ENCODE measurements at regions not wholly inside any gene's neighbourhood (a gene's known extent, or its start where the extent isn't known, plus 50 kb on each side); places are given as distances from the start of the nearest gene placed in this dataset.
"Not testable (repeated sequence)": the region's sequence is repeated elsewhere in the genome, so short reads cannot be mapped to it uniquely, and the experiment has no call there.

DNA sequence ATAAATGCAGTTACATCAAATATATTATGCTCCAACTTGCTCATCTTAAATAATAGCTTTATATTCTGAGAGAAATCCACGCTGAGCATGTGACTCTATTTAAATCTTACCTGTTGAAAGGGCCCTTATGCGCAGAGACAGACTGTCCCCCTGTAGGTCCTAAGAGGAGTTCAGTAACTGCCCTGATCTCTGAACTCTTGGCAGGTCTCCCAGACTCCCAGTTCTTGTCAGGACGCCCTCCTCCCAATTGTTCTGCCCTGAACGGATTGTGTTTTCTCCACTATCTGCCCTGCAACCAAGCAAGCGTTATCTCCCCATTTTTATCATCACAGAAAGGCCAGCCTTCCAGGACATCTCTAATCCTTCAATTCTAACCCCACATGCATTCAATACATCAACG is 954.6 kb downstream of the TSN start:
- no peak for DNase-seq (ENCODE audit: low read depth)

DNA sequence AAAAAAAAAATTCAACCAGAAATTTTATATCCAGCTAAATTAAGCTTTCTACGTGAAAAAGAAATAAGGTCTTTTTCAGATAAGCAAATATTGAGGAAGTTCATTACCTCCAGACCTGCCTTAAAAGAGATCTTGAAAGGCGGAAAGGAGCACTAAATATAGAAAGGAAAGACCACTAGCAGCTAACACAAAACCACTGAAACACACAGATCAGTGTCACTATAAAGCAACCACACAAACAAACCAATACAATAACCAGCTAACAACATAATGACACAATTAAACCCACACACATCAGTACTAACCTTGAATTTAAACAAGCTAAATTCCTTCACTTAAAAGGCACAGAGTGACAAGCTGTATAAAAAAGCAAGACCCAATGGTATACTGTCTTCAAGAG is 958.3 kb downstream of the TSN start:
- no peak for DNase-seq (ENCODE audit: low read depth)

DNA sequence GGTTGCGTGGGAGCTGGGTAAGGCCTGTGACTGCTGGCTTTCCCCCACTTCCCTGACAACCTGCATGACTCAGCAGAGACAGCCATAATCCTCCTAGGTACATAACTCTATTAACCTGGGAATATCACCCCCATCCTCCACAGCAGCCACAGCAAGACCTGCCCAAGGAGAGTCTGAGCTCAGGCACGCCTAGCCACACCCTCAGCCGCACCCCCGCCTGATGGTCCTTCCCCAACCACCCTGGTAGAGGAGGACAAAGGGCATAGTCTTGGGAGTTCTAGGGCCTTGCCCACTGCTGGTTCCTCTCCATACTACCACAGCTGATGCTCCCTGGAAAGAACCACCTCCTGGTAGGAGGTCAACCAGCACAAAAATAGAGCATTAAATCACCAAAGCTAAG is 965.4 kb downstream of the TSN start:
- DNase-seq (ENCODE audit: low read depth): not testable (repeated sequence)

DNA sequence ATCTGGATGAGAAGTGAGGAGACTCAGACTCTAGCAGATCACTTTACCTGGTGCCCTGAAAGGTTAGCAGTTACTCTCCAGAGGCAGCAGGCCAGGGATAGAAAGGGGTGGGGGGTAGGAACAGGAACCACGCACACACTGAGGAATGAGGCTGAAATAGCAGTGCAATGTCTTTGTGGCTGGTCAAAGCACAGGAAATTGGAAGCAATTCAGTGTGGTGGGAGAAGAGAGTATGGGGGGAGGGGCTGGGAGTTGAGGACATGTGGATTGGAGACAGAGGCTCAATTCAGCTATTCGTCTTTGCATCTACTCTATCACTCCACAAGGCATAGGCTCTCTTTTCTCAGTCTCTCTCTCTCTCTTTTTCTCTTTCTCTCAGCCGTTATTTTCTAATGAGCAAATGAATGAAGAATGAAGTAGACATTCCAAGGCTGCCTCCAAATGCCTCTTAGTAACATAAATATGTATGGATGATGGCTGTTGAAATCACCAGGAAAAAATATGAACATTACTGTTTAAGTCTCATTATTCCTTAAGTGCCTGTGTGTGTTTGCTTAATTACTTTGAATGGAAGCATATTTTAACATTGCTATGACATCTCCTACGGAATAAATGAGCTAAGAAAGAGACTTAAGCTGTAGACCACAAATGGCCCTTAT is 979.4 kb downstream of the TSN start:
- DNase-seq (ENCODE audit: low read depth): no peak

DNA sequence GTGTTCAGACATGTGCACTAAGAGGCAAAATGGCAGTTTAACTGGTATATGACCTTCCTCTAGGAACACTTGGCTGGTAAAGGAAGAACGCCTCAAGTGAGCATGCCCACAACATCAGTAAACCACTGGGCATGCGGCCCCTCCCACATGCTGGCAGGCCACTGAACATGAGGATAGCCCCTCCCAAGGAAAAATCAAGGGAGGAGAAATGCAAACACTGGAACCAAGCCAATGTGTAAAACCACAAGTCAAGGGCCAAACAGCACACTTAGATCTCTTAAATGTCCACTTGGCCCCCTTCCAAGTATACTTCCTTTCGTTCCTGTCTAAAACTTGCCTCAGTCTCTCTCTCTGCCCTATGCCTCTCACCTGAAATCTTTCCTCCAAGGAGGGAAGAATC is 980.8 kb downstream of the TSN start:
- no peak for DNase-seq (ENCODE audit: low read depth)

DNA sequence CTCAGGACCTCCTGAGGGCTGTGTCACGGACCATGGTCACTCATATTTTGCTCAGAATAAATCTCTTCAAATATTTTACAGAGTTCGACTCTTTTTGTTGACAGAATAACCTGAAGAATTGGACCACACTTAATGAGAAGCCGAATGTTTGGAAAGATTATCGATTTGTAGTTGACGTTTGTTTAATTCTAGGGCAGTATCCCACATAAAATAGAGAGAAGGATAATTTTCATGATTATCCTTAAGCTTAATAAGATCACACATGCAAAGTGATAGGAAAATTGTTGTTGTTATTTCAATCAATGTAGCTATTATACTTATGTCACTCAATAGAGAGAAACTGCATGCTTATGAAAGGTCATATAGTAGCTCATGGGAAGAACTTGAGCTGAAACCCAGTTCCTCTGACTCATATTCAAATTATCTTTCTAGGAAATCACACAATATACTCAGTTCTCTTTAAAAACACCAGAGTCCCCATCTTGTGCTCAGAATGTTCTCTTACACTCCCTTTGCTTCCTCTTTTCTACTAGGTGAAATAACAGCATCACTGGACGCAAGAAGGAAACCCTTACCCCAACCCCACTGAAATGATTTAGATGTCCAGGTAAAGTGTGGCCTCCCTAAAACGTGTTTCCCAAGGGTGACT is 982.1 kb downstream of the TSN start:
- no peak for DNase-seq (ENCODE audit: low read depth)

DNA sequence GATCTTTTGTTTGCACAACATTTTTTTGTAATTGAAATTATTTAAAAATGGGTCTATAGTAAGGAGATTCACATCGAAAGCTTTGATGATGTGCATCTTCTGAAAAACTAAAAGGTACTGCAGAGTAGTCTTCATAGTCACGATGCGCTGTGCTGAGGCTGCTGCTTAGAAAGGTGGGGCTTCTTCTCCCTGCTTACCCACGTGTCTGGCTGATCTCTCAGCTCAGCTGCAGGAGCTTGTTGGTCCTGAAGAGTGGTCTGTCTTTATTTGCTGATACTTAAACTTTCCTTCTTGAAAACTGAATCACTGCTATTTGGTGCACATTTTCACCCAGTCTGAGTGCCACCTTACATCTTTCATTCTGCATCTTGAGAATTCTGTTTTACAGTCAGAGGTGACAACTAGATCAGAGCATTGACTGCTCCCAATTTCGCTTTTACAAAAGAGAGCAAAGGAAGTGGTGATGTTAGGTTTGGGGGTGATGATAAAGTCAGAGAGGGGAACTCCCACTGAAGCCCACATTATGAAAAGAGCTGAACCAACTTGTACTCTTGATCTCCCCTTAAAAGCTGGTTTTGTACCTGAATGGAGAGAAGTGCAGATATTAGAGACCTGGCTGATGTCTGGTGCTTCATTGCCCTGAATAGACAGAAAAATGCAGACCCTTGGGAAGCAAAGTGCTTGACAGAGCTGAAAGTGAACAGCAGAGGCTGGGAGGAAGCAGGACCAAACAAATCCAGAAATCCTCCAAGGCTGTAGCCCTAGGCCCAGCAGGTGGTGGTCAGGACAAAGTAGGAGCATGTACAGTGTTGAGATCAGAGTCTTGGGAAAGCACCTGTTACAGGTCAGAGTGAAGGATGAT is 984.5 kb downstream of the TSN start:
- no peak for DNase-seq (ENCODE audit: low read depth)

DNA sequence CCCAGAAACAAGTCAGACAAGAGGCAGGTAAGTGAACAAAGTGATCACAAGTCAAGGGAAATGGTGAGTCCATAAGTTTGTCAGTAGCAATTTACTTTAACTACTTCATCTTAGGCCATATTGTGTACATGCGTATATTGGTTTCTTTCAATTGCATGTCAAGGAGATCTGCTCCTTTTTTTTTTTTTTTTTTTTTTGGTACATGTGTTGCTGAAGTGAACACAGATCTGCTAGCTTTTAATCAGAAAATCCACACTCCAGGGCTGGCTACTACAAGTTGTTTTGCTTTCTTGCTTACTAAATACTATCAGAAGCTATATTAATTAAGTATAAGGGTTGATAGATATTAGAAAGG is 985.1 kb downstream of the TSN start:
- no peak for DNase-seq (ENCODE audit: low read depth)

DNA sequence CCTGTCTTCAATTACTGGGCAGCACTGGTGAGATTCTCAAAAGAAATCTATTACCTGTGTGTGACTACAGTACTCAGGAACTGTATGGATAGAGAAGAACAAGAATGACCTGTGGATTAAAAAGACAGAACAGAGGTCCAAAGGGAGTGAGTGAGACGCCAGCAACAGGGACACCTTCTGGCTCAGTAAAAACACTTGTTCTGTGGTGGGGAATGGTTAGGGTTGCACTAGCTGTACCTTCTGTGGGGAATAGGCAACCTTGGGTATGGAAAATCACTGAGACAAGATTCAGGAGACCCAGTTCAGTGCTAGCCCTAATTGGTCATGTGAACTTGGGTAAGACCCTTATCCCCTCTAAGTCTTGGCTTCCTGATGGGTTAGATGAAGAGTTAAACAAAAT is 986.0 kb downstream of the TSN start:
- no peak for DNase-seq (ENCODE audit: low read depth)

DNA sequence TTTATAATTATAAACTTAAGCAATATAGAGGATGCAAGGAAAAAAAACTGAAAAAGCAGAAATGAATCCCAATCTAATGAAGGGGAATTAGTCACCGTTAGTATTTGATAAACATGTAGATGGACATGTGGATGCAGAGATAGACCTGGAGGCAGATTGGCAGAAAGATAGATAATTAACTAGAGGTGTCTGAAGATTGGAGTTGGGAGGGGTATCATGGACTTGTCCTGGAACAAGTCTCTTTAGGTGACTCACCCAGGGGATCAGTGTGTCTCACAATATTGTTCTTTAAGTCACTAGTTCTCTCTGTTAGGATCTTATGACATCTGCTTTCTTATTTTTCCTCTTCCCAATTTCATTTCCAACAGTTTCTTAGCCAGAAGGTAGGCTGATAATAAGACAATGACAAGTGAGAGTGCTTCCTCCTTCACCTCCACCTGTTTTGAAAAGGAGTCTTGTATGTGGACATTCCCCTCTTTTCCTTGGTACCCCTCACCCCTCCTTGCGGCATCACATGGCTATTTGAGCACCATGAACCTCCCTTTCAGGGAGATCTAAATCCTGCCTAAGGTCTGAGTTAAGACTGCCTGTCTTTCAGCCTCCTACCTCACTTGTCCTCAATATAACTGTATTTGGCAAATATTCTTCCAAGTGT is 987.7 kb downstream of the TSN start:
- DNase-seq (ENCODE audit: low read depth): no peak

DNA sequence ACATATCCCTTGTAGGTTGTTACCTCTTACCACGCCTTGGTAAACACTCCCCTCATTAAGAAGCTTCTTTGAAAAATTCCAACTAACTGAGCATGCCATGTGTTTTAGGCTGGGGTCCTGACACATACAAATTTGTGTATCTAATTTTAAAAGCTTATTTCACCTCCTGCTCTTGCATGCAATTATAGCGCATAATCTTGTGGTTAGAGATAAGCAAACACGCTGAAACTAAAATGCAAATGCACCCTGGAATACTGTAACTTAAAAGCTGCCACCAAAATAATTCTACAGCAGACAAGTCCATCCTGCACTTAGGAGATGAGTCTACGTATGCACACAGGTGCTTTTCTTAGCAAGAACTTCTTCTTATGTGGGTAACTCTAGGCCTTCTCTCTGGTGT is 990.2 kb downstream of the TSN start:
- no peak for DNase-seq (ENCODE audit: low read depth)

DNA sequence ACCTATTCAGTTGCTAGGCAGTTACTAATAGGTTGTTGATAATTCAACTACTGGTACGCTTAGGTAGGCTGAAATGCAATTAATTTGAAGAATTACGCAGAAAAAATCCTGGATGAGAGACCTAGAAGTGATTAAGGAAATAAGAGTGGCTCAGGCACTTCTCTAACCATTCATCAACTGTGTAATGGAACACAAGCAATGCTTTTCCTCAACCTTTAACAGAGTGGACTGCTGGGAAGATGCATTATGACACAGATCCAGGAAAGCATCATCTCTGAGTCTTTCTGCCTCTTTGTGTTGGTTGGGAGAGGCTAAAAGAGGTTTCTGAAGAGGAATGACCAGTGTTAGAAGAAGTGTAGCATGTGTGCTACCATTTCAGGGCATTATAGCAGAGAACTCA is 992.2 kb downstream of the TSN start:
- no peak for DNase-seq (ENCODE audit: low read depth)

DNA sequence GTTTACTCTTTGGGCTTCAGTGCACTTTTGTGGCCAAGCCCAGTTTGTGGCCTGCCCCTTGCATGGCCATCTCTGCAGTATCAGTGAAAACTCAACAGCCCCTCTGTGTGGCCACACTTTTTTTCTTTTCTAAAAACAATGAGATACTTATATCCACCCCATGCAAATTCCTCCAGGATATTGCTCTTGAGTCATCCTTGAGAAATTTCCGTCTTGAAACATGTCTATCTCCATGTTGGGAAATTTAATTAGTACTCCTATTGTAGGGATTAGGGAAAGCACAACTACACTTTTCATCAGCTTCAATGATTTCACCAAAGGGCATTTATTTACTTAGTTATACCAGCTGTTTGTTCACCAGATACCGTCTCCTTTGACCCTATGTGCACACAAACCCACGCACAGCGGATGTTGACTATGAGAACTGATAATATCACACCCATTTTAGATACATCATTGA is 993.1 kb downstream of the TSN start:
- DNase-seq (ENCODE audit: low read depth): no peak

DNA sequence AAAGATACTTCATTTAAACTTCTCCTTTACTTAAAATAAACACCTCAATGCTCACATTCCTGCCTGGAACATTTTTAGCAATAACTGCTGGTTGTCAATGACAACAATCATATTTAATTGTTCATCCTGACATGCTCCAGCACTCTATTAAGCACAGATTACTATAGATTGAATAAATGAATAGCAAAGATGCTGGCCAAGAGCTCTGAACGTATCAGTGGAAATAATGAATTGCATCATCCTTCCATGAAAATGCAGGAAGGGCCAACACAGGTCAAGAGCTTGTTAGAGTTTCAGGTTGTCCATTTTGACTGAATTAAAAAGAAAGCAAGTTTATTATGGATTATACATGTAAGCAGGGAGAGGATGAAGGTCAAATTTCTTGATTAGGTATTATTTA is 994.0 kb downstream of the TSN start:
- DNase-seq (ENCODE audit: low read depth): no peak

DNA sequence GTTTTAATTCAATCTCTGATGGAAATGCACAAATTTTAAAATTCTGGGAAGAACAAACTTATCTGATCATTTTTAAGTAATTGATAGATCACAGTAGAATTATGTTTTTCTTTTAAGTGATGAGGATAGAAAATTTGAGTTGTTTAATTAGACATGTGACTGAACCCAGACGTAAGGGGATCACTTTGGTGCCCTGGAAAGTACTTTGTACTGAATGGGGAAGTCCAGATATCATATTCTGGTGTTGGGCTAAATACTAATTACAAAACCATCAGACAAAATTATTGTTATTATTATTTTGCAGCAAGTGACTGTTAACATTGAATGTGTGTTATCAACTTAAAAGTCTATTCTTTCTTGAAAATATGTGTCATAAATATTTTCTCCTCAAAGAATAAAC is 994.6 kb downstream of the TSN start:
- no peak for DNase-seq (ENCODE audit: low read depth)

DNA sequence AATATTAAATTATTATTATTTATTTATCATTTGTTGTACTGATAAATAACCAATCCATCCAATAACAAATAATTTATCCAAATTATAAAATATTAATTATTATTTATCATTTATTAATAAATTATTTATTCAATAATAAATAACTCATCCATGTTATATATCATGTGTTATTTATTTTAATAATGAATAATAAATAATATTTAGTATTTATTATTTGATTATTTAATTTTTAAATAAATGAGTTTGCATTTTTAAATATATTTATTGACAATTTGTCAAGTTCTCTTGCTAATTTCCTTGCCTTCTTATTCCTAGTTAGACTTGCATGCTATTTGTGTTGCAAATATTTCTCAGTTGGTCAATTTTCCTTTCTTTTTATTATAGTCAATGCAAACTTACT is 995.4 kb downstream of the TSN start:
- DNase-seq (ENCODE audit: low read depth): no peak

DNA sequence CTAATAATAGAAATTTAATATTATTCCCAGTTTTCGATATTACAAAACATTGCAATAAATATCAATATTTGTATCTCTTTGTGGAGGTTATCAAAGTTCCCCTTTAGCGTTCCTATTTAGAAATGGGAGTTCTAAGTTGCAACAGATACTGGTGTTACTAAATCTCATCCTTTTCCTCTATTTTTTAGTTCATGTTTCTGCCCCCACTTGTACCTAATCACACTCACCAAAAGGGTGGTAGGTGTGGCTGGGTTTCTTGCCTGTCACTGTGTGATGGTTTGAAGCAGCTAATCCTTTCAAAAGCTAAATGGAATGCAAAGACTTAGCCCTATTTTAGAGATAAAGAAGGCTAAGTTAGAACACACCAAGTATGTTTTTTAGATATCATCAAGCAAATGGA is 997.9 kb downstream of the TSN start:
- no peak for DNase-seq (ENCODE audit: low read depth)

DNA sequence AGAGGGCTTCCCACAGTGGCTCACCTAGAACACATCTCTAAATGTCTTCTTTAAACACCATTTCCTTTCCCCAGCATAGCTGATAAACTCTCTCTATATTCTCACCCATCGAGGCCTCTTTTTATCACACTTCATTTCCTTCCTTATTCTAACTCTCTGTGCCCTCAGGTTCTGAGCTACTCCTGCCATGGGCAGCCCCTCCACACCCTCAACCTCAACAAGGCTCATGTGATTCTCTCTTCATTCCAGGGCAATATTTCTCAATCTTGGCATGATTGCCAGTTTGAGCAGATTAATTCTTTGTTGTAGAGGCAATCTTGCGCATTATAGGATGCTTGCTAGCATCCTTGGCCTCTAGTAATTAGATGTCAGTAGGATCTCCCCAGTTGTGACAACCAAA is 999.1 kb downstream of the TSN start:
- DNase-seq (ENCODE audit: low read depth): no peak

DNA sequence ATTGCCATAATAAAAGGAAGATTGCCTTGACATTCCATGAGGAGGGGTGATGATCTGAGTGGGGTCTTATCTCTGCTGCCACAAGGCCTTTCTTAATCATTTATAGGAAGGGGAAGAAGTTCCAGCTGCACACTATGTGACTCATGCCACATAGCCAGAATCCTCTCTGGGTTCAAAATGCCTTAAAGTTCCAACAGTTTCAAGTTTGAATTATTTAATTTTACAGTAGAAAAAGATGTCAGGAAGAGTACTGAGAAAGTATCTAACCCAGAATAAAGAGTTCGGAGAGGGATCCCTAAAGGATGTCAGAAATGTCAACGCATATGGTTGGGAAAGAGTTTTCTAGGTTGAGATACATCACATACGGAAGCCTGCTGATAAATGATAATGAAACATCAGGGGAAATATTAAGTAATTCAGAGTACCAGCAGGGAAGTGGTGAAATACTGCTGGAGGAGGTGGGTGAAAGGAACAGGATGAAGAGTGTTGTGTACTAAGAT is 999.9 kb downstream of the TSN start:
- no peak for DNase-seq (ENCODE audit: low read depth)

DNA sequence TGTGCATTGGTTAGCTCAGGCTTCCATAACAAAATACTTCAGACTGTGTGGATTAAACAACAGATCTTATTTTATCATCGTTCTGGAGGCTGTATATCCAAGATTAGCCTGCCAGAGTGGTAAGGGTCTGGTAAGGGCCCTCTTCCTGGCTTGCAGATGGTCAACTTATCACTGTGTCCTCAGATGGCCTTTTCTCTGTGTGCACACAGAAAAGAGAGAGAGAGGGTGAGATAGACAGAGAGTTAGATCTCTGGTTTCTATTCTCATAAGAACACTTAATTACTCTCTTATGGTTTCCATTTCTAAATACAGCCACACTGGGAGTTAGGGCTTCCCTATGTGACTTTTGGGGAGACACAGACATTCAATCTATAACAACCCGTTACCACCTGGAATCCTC is 1003.5 kb downstream of the TSN start:
- DNase-seq (ENCODE audit: low read depth): no peak

DNA sequence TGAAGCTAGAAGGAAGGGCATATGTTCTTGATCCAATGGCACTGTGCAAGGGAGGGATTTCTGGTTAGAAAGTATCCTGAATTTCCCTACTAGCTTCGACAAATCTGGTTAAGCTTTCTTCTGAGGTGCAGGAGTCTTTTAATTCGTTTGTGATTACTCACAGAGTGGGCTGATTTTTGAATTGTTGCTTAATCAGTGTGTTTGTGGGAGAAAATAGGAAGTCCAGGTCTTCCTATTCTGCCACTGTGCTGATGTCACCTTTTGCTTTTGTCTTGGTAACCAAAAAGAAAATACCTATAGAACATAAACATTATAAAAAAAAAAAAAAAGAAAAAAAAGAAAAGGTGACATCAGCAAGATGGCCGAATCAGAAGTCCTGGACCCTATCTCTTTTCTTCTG is 1008.6 kb downstream of the TSN start:
- DNase-seq (ENCODE audit: low read depth): no peak

DNA sequence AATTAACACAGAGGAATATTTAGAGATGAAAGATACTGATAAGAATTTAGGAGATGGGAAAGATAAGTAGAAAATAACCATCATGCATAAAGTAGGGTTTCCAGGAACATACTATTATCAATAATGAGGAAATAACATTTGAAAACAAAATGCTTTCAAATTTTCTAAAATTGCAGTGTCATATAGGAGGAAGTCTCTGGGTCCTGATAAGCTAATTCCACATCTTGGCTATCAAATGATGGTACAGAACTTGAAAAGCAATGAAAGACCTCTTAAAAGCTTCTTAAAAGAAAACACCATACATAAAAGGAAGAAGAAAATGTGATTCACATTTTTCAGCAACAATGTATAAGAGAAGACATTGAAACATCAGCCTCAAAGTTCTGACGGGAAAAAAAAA is 1024.8 kb downstream of the TSN start:
- DNase-seq (ENCODE audit: low read depth): no peak

DNA sequence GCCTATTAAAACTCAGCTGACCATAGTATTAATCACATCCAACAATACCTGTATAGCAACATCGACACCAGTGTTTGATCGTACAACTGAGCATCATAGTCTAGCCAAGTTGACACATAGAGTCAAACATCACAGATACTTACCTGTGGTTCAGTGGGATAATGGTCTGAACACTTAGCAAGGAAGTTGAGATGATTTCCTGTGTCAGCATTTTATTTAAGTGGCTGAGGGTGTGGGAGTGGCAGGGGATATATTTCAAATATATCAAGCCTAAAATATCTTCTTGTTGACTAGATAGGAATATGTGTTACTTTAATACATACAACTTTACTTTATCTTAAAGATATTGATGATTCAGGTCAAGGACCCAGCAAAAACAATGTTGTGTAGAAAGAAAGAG is 1038.6 kb downstream of the TSN start:
- DNase-seq (ENCODE audit: low read depth): no peak
